BJ (cell line): ENCODE measurements at regions not wholly inside any gene's neighbourhood (a gene's known extent, or its start where the extent isn't known, plus 50 kb on each side); places are given as distances from the start of the nearest gene placed in this dataset.
"Not testable (repeated sequence)": the region's sequence is repeated elsewhere in the genome, so short reads cannot be mapped to it uniquely, and the experiment has no call there.

ENCODE experiments used
- CTCF ChIA-PET: fragments of 350-600 bp; formaldehyde crosslinking; extraction: SDS; loops from one replicate; lab custom pipeline; 2021; ENCODE audit warnings: antibody characterized with exemption, inconsistent platforms; lab: Yijun Ruan, JAX
- POLR2A ChIA-PET: fragments of 300-600 bp; sonication (Branson Sonifier 250); formaldehyde crosslinking; extraction: SDS; loops from one replicate; lab custom pipeline; 2021; ENCODE audit warnings: antibody characterized with exemption; lab: Charles Lee
- DNase-seq: peaks from one replicate; pipeline ENCODE4 v3.0.0-alpha.2; 2011; ENCODE audit warnings: low read depth
- H3K27me3 ChIP-seq: 2 replicates; pipeline ENCODE4 v1.6.0; 2011; ENCODE audit warnings: low read length; ENCODE audit not compliant: control insufficient read depth, insufficient read depth
- H3K36me3 ChIP-seq: 2 replicates; pipeline ENCODE4 v1.5.1; 2011; ENCODE audit warnings: low read length; ENCODE audit not compliant: control insufficient read depth, insufficient read depth
- H3K4me3 ChIP-seq: 2 replicates; pipeline ENCODE4 v1.5.1; 2011; ENCODE audit warnings: low read depth, mild to moderate bottlenecking, control low read depth, low read length
- TF ChIP-seq, protein P1 (sequence below): IDR thresholded peaks from 2 replicates; pipeline ENCODE4 v1.5.1; 2011; ENCODE audit warnings: low read depth, mild to moderate bottlenecking, control low read depth, inconsistent platforms, low read length, moderate library complexity; ENCODE audit not compliant: insufficient read depth

- ChIA-PET CTCF (no interaction called here), POLR2A (no interaction called here)
- Histone ChIP-seq H3K27me3 (no peaks in the 10 kb centered on the region), H3K36me3 (no peaks in the 10 kb centered on the region), H3K4me3 (no peak overlapping the region)
- no peak for DNase-seq
- TF ChIP-seq, protein P1, sequence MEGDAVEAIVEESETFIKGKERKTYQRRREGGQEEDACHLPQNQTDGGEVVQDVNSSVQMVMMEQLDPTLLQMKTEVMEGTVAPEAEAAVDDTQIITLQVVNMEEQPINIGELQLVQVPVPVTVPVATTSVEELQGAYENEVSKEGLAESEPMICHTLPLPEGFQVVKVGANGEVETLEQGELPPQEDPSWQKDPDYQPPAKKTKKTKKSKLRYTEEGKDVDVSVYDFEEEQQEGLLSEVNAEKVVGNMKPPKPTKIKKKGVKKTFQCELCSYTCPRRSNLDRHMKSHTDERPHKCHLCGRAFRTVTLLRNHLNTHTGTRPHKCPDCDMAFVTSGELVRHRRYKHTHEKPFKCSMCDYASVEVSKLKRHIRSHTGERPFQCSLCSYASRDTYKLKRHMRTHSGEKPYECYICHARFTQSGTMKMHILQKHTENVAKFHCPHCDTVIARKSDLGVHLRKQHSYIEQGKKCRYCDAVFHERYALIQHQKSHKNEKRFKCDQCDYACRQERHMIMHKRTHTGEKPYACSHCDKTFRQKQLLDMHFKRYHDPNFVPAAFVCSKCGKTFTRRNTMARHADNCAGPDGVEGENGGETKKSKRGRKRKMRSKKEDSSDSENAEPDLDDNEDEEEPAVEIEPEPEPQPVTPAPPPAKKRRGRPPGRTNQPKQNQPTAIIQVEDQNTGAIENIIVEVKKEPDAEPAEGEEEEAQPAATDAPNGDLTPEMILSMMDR, result no peak
These were observed 274.1 kb upstream of the GK2 start for GRCh38 chr4:79682161-79682560.

- Histone ChIP-seq H3K27me3 (no peaks in the 10 kb centered on the region), H3K4me3 (no peak overlapping the region), H3K36me3 (no peaks in the 10 kb centered on the region)
- ChIA-PET CTCF (no interaction called here), POLR2A (no interaction called here)
- no peak for DNase-seq
- TF ChIP-seq, protein P1, result no peak
These were observed 271.8 kb upstream of the GK2 start for GRCh38 chr4:79679859-79680258.

GRCh38 chr4:79678472-79679202 is 270.6 kb upstream of the GK2 start:
- Histone ChIP-seq H3K4me3 (no peak overlapping the region), H3K27me3 (no peaks in the 10 kb centered on the region), H3K36me3 (no peaks in the 10 kb centered on the region)
- ChIA-PET CTCF (no interaction called here), POLR2A (no interaction called here)
- TF ChIP-seq, protein P1, result no peak
- DNase-seq, result no peak

DNA sequence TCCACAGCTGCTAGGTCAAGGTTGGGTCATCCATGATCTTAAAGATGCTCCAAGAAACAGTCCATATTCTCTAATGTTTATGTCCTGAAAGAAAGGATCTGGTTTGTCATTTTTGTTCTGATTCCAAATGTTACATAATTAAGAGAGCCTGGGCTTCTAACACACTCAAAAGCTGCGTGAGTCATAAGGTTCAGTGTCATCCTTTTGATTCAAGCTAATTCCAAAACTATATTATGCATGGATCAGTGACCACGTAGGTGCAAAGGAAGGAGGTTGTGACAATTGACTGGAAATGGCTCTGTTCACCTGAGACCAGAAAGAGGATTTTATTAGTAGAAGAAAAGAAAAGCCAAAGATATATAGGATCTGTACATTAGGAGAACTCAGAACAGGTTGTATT is 268.7 kb upstream of the GK2 start:
- CTCF ChIA-PET, result no interaction called here
- DNase-seq, result no peak
- Histone ChIP-seq H3K27me3 (no peaks in the 10 kb centered on the region), H3K4me3 (no peak overlapping the region), H3K36me3 (no peaks in the 10 kb centered on the region)
- POLR2A ChIA-PET, result no interaction called here
- TF ChIP-seq, protein P1, result no peak

- H3K27me3 ChIP-seq, CTCF ChIA-PET, DNase-seq, H3K4me3 ChIP-seq, H3K36me3 ChIP-seq, POLR2A ChIA-PET: not testable (repeated sequence)
These were observed 266.9 kb upstream of the GK2 start for GRCh38 chr4:79674906-79675305.

GRCh38 chr4:79673898-79674297 is 265.9 kb upstream of the GK2 start:
- CTCF ChIA-PET, result no interaction called here
- POLR2A ChIA-PET, result no interaction called here
- H3K4me3 ChIP-seq, result no peak overlapping the region

More at GRCh38 chr4:79673898-79674297, 265.9 kb upstream of the GK2 start:
- TF ChIP-seq, protein P1, result no peak
- Histone ChIP-seq H3K36me3 (no peaks in the 10 kb centered on the region), H3K27me3 (no peaks in the 10 kb centered on the region)
- DNase-seq, result no peak
